Lung (tissue), 11 donors: ENCODE measurements at regions not wholly inside any gene's neighbourhood (a gene's known extent, or its start where the extent isn't known, plus 50 kb on each side); places are given as distances from the start of the nearest gene placed in this dataset.
"Not testable (repeated sequence)": the region's sequence is repeated elsewhere in the genome, so short reads cannot be mapped to it uniquely, and the experiment has no call there.

Experiments
- ATAC-seq: fragments of 200-7000 bp; cut with Tn5 transposase; one replicate; pipeline ENCODE4 v1.9.1; 2020; ENCODE audit warnings: moderate number of reproducible peaks; ENCODE audit not compliant: insufficient read depth, low FRiP score
- DNase-seq, 3 donors: peaks; one replicate each; pipeline ENCODE4 v3.0.0-alpha.2; 2013 to 2017
- H3K27ac ChIP-seq, 2 donors: one replicate each; pipeline ENCODE4 v1.5.1; 2013; ENCODE audit warnings: mild to moderate bottlenecking in 2 of 2, moderate library complexity in 2 of 2, control low read depth in 1 of 2, inconsistent platforms in 1 of 2, low read depth in 1 of 2, low read length in 1 of 2
- H3K27me3 ChIP-seq, 3 donors: one replicate each; pipeline ENCODE4 v1.5.1; 2013; ENCODE audit warnings: low read length in 2 of 3; ENCODE audit not compliant: control insufficient read depth in 3 of 3, insufficient read depth in 3 of 3
- H3K36me3 ChIP-seq, 4 donors: one replicate each; pipeline ENCODE4 v1.5.1; 2013; ENCODE audit warnings: low read length in 4 of 4, mild to moderate bottlenecking in 1 of 4, moderate library complexity in 1 of 4; ENCODE audit not compliant: control insufficient read depth in 4 of 4, insufficient read depth in 4 of 4
- H3K4me1 ChIP-seq, 5 donors: one replicate each; pipeline ENCODE4 v1.5.1; 2013; ENCODE audit warnings: low read length in 5 of 5, mild to moderate bottlenecking in 2 of 5, moderate library complexity in 1 of 5; ENCODE audit not compliant: control insufficient read depth in 5 of 5, insufficient read depth in 5 of 5
- H3K4me3 ChIP-seq: one replicate; pipeline ENCODE4 v1.5.1; 2013; ENCODE audit warnings: mild to moderate bottlenecking, control low read depth, moderate library complexity
- H3K9ac ChIP-seq, 2 donors: one replicate each; pipeline ENCODE4 v1.5.1; 2013; ENCODE audit warnings: low read length in 2 of 2, control low read depth in 1 of 2; ENCODE audit not compliant: insufficient read depth in 1 of 2
- H3K9me3 ChIP-seq, 4 donors: one replicate each; pipeline ENCODE4 v1.5.1; 2013; ENCODE audit warnings: low read length in 3 of 4, mild to moderate bottlenecking in 1 of 4, moderate library complexity in 1 of 4; ENCODE audit not compliant: control insufficient read depth in 4 of 4, insufficient read depth in 3 of 4
- CTCF ChIP-seq: IDR thresholded peaks from 2 replicates; pipeline ENCODE4 v1.5.1; 2012; ENCODE audit warnings: mild to moderate bottlenecking; ENCODE audit errors: control extremely low read depth, extremely low read depth
- WGBS, 2 donors: extraction: QIAGEN DNeasy Blood & Tissue Kit; methylation state at CpG; one replicate each; pipeline ENCODE4 v1.1.7; 2013; 5-methylcytosine and 5-hydroxymethylcytosine counted together
- donor health status: control.
- donor health status: control.
- donor health status: Bipolar disorder and iron deficiency.
- donor health status: healthy.
- donor health status: DM: yes; HTN: yes; CAD: no.

GRCh38 chr17:27368980-27369379, 75.1 kb downstream of the WSB1 start:
- H3K27me3 ChIP-seq, result no peaks in the 10 kb centered on the region
- peaks cover 0 to 3% (median 1%) of the 10 kb centered on the region in 4 donors for H3K9me3 ChIP-seq
- no peak for TF ChIP-seq CTCF
- no peaks in the 10 kb centered on the region for H3K36me3 ChIP-seq
- no peak overlapping the region for H3K4me3 ChIP-seq
- DNase-seq (no peak), ATAC-seq (no peak)
- H3K27ac ChIP-seq, result no peak overlapping the region
- WGBS, 2 donors, result 86 to 89% methylated on average over 4 of the region's 4 CpGs
- peaks cover 0 to 3% (median 0%) of the 10 kb centered on the region in 5 donors for H3K4me1 ChIP-seq
- H3K9ac ChIP-seq, result no peak overlapping the region

DNA sequence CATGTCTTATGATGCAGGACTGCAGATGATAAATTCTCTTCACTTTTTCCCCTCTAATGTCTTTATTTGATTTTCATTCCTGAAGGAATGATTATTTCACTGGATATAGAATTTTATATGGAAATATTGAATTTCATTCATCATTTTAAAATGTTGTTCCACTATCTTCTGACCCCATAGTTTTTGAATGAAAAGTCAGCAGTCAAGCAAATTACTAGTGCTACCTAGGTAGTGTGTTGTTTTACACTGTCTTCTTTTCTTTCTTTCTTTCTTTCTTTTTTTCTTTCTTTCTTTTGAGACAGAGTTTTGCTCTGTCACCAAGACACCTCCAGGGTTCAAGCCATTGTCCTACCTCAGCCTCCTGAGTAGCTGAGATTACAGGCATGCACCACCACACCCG, 76.9 kb downstream of the WSB1 start:
- H3K9me3 ChIP-seq, result peaks cover 0 to 4% (median 2%) of the 10 kb centered on the region in 4 donors
- no peaks in the 10 kb centered on the region for H3K4me1 ChIP-seq
- no peak for ATAC-seq
- no peak for DNase-seq
- H3K9ac ChIP-seq, result no peak overlapping the region
- WGBS, 2 donors, result 100% methylated on average over 1 of the region's 1 CpG
- no peak overlapping the region for H3K27ac ChIP-seq
- no peaks in the 10 kb centered on the region for H3K36me3 ChIP-seq
- no peak for TF ChIP-seq CTCF
- no peak overlapping the region for H3K4me3 ChIP-seq
- no peaks in the 10 kb centered on the region for H3K27me3 ChIP-seq

DNA sequence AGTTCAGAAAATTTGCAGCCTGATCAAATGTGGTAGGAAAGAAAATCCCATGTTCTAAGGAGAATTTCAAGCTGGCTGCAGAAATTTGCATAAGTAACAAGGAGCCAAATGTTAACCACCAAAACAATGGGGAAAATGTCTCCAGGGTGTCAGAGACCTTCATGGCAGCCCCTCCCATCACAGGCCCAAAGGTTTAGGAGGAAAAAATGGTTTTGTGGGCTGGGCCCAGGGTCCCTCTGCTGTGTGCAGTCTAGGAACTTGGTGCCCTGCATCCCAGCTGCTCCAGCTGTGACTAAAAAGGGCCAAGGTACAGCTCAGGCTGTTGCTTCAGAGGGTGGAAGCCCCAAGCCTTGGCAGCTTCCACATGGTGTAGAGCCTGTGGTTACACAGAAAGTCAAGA, 79.8 kb downstream of the WSB1 start:
- H3K9me3 ChIP-seq, ATAC-seq, H3K36me3 ChIP-seq, H3K4me3 ChIP-seq, H3K27ac ChIP-seq, H3K4me1 ChIP-seq, H3K9ac ChIP-seq, H3K27me3 ChIP-seq, DNase-seq: not testable (repeated sequence)

- peaks cover 0 to 4% (median 0%) of the 10 kb centered on the region in 4 donors for H3K9me3 ChIP-seq
- no peak overlapping the region for H3K4me3 ChIP-seq
- TF ChIP-seq CTCF, result no peak
- H3K36me3 ChIP-seq, result no peaks in the 10 kb centered on the region
- peaks cover 0 to 13% (median 5%) of the 10 kb centered on the region in 5 donors for H3K4me1 ChIP-seq
- DNase-seq (no peak), ATAC-seq (no peak)
- no peak overlapping the region for H3K9ac ChIP-seq
- 79 to 92% methylated on average over 5 of the region's 5 CpGs for WGBS, 2 donors
- no peak overlapping the region for H3K27ac ChIP-seq
- H3K27me3 ChIP-seq, result no peaks in the 10 kb centered on the region
Measured at GRCh38 chr17:27376637-27377547, 79.4 kb upstream of the KSR1 start.
